NCI-H446 treated with DMSO at 0.1 percent for 48 hours (cell line): ENCODE measurements at regions not wholly inside any gene's neighbourhood (a gene's known extent, or its start where the extent isn't known, plus 50 kb on each side); places are given as distances from the start of the nearest gene placed in this dataset.
"Not testable (repeated sequence)": the region's sequence is repeated elsewhere in the genome, so short reads cannot be mapped to it uniquely, and the experiment has no call there.

ENCODE experiments used
- DNase-seq: peaks from one replicate; lab custom pipeline; 2025; lab: John Stamatoyannopoulos, UW

DNA sequence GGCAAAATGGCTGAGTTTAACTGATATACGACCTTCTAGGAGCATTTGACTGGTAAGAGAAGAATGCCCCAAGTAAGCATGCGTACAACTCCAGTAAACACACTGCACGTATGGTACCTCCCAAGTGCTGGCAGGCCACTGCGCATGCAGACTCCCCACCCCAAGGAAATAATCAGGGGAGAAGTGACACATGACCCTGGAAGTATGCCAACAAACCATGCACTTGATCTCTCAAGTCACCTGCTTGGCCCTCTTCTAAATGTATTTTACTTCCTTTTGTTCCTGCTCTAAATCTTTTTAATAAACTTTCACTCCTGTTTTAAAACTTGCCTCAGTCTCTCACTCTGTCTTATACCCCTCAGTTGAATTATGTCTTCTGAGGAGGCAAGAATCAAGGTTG lies 129.8 kb upstream of the COL5A2 start:
- DNase-seq, result no peak

DNA sequence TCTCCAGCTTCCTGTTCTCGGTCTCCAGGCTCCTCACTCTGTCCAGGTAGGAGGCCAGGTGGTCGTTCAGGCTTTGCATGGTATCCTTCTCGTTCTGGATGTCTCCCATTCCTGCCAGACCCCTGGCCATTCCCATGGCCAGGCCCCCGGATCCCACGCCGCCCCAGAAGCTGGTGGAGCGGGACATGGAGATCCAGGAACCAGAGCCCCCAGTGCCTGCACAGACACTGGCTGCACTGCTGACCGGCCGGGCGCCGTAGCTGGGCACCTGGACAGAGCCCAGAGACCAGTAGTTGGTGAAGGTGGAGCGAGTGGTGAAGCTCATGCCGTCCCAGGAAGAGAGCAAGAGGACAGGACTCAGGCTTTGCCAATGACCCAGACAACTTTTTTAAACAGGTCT lies 129.1 kb upstream of the WDR75 start:
- DNase-seq, result no peak

GRCh38 chr2:189312643-189313042 lies 128.6 kb upstream of the WDR75 start:
- no peak for DNase-seq

- no peak for DNase-seq
These were observed 122.5 kb upstream of the WDR75 start for GRCh38 chr2:189318761-189319160.

DNA sequence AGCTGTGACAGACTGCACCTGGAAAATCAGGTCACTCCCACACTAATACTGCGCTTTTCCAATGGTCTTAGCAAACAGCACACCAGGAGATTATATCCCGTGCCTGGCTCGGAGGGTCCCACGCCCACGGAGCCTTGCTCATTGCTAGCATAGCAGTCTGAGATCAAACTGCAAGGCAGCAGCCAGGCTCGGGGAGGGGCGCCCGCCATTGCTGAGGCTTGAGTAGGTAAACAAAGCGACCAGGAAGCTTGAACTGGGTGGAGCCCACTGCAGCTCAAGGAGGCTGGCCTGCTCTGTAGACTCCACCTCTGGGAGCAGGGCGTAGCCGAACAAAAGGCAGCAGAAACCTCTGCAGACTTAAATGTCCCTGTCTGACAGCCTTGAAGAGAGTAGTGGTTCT lies 121.8 kb upstream of the WDR75 start:
- DNase-seq, result not testable (repeated sequence)

GRCh38 chr2:189327879-189328847 lies 113.1 kb upstream of the WDR75 start:
- no peak for DNase-seq

- DNase-seq, result no peak
These were observed 112.4 kb upstream of the WDR75 start for GRCh38 chr2:189328848-189329245.

DNA sequence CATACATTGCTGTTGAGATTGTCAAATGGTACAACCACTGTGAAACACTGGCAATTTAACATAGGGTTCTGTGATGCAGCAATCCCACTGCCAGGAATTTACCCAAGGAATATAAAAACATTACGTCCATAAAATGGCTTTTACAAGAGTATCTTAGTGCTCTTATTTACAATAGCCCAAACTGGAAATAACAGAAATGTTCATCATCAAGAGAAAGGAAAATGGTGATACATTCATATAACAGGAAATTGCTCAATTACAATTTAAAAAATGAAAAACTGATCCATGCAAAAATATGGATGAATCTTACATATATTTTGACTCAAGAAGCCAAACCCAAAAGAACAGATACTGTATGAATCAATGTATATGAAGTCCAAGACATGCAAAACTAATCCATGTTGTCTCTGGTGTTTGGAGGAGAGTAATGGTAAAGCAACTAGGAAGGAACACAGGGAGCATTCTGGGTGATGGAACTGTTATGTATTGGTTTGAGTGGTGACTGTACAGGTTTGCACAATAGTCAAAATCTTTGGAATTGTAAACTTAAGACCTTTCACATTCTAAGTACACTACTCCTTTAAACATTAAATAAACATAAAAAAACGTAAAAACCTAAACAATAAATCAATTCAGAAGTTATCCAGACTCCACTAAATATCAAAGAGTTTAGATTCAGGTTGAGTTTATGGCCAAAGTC lies 104.8 kb upstream of the WDR75 start:
- DNase-seq, result no peak

DNA sequence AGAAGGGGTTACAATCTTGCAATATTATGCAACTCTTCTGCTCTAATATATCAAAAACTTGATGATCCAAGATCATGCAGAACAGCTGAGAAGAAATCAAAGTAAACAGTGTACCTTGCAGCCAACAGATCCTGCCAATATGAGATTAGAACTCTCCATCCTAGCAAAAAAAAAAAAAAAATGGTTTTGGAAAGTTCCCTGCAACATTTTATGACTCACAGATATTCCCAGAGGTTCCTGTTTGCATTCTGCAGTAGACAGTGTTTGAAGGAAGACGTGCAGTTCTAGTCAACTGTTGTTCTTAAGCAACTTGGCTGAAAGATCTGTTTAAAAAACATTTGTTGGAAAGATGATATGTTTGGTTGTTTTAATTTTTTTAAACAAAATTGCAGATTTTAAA lies 103.6 kb upstream of the WDR75 start:
- peak; percentile 47 for DNase-seq

- no peak for DNase-seq
These were observed 103.2 kb upstream of the WDR75 start for GRCh38 chr2:189338115-189338514.

GRCh38 chr2:189341077-189341476 lies 100.2 kb upstream of the WDR75 start:
- DNase-seq, result no peak

GRCh38 chr2:189344043-189344442 lies 97.2 kb upstream of the WDR75 start:
- no peak for DNase-seq

DNA sequence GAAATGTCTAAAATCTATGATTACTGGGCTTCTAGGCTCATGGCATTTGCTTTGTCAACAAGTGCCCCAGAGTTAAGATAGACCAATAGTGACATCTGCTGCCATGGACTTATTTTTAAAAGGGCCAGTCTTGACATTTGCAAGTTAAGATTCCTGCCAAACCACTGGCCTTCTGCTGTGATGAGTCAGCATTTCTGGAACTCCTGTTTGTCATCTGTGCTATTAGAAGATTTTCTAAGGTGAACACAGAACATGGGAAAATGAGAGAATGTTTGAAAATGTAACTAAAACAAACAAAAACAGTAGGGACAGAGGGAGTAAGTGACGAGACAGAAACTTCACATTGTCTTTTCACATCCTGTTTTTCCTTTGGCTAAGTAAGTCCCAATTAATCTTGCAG lies 93.7 kb upstream of the WDR75 start:
- peak; percentile 51 for DNase-seq

GRCh38 chr2:189348369-189348768 lies 92.9 kb upstream of the WDR75 start:
- no peak for DNase-seq

GRCh38 chr2:189350540-189351209 lies 90.6 kb upstream of the WDR75 start:
- DNase-seq, result no peak

DNA sequence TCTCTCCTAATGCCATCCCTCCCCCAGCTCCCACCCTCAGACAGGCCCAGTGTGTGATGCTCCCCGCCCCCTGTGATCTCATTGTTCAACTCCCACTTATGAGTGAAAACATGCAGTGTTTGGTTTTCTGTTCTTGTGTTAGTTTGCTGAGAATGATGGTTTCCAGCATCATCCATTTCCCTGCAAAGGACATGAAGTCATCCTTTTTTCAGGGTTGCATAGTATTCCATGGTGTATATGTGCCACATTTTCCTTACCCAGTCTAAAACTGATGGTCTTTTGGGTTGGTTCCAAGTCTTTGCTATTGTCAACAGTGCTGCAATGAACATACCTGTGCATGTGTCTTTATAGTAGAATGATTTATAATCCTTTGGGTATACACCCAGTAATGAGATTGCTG lies 89.3 kb upstream of the WDR75 start:
- DNase-seq, result not testable (repeated sequence)

GRCh38 chr2:189357375-189357774 lies 83.9 kb upstream of the WDR75 start:
- DNase-seq, result not testable (repeated sequence)

DNA sequence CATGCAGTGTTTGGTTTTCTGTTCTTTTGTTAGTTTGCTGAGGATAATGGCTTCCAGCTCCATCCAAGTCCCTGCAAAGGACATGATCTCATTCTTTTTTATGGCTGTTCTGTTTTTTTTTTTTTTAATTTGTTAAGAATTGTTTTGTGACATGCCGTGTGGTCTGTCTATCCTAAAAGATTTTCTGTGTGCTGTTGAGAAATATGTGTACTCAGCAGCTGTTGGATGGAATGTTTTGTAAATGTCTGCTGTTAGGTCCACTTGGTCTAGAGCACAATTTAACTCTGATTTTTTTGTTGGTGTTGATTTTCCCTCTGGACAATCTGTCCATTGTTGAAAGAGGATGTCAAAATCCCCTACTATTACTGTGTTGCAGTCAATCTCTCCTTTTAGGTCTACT lies 80.4 kb upstream of the WDR75 start:
- DNase-seq, result no peak

DNA sequence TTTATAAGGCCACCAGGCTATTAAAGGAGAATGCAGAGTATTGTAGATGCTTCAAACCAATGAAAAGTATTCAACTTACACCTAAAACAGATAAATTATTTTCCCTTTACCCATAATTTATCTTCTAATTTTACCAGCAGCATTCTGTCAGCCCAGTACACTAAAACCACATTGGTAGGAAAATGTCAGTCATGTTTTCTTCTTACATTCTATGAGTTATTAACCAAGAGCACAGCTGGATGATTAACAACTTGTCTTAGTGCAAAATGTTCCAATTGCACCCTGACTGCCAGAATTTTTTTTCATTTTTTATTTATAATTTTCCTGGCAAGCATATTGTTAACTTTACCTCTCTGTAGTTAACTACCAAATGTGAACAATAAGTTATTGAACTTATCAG lies 79.0 kb upstream of the WDR75 start:
- no peak for DNase-seq

DNA sequence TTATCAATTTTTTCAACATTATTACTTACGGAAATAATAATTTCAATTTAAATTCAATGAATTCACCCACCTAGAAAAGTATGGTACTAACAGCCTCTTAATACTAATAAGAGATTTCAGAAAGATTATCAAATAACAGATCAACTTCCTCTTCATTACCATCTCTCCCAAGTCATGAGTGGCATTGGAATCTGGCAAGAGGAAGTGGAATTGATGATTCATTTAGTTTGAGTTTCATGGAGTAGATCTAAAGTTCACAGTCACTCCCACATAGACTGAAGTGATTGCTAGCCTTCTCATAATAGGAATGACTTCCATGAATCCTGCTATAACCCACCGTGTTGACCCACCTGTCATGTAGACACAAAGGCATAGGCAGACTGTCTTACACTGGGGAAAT lies 77.7 kb upstream of the WDR75 start:
- no peak for DNase-seq

DNA sequence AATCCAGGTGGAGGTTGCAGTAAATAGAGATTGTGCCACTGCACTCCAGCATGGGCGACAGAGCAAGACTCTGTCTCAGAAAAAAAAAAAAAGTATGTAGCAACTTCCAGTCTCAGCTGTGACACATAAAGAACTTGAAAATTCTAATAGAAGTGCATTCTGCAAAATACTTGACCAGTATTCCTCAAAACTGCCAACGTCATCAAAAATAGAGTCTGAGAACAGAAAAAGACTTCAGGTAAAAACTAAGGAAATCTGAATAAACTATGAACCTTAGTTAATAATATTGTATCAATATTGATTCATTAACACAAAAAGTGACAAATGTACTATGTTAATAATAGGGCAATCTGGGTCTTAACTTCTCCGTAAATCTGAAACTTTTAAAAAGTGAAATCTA lies 76.7 kb upstream of the WDR75 start:
- DNase-seq, result no peak

GRCh38 chr2:189366349-189366748 lies 74.9 kb upstream of the WDR75 start:
- DNase-seq, result no peak

- no peak for DNase-seq
These were observed 73.9 kb upstream of the WDR75 start for GRCh38 chr2:189367343-189367742.
